OCI-M1 (cell line): ENCODE measurements at regions not wholly inside any gene's neighbourhood (a gene's known extent, or its start where the extent isn't known, plus 50 kb on each side); places are given as distances from the start of the nearest gene placed in this dataset.

Experiments used
- DNase-seq: peaks from one replicate; lab custom pipeline; 2025; lab: John Stamatoyannopoulos, UW

DNA sequence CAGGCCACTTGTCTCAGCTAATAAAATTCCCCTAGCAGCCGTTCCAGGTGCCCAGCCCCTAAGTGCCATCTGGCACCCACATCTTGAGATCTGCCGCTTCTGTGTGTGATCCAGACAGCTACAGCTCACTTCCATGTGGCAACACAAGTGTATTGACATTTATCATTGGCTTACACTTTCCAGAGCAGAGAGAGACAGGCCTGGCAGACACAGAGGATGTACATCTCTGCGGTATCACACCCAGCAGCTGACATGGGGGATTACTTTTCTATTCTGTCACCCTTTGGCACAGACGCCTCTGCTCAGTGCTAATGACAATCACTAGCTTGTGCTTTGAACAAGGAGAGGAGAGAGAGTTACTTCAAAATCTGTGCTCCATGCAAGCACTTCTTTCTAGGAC lies 195.9 kb downstream of the KDR start:
- no peak for DNase-seq

DNA sequence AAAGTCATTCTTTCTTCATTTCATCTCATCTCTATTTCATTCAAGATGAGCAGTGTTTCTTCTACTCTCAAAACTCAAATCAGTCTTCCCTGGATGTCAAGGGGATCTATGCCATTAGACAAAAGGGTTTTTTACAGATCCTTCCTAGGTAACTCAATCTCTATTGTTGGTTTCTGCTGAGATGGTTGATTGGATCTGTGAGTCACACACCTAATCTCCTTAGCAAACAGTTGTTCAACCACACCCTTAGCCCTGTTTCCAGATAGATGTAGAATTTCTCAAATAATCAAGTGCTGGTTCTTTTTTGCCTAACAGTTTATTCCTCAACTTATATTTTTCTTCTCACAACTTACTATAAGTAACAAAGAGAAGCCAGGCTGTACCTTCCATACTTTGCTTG lies 200.5 kb downstream of the KDR start:
- peak; percentile 15 for DNase-seq

DNA sequence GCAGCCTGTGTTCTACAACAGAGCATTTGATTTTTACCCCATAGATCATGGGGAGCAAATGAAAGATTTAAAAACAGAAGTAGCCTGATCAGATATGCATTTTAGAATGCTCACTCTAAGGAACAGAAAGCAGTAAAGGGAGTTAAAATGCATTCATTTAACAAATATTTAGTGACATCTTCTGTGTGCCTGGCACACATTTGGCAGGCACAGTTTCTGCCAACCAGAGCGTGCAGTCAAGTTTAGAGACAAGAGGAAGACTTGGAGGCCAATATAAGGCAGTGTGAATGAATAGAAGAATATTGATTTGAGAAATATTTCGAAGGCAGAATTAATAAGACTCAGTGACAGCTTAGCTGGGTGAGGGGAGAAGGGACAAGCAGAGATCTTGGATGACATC lies 210.1 kb downstream of the KDR start:
- DNase-seq, result no peak

DNA sequence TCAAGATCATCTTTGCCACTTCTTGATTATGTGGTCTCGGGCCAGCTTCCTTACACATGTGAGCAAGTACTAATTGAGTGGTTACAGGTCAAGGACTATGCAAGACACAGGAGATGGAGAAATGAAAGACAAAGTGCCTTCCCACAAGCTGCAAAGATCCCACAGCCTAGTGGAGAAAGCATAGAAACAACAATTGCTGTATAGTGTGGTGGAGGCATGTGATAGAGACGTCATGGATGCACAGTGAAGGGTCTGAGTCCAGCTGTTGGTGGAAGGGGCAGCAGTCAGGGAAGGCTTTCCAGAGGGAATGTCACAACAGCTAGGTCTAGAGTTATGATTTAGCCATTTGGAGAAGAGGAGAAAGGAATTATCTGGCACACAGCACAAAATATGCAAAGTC lies 210.6 kb downstream of the KDR start:
- DNase-seq, result no peak

DNA sequence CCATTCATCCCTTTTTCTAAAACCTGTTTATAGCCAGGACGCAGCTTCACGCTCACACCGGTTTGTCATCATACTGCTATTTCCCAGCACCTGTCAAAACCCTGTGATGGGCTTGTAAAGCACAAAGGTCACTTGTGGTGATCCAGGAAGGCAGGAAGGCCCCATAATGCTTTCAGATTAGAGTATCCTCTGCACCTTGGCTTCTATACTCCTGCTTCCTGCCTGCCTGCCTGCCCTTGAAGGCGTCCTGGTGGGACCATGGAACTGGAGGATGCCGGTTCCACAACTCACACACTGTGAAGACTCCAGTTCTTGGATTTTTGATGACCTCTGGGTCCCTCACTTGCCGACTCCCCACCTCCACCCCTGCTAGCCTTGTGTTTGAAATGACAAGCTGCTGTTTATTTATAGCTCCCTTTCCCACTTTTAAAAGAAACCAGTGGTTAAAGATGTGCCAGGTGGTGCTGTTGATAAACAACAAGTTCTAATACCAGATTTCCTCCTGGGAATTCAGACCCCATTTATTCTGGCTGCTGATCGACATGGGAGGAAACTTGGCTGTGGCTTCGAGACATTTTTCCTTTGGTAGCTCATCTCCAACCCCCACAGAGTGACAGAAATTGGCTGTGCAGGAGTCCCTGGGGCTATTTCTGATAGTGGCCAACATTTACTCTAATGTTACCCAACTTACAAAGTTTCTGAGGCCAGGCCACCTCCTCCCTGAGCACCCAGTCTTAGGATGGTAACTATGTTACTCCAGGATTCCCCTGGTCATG lies 211.5 kb downstream of the KDR start:
- no peak for DNase-seq

DNA sequence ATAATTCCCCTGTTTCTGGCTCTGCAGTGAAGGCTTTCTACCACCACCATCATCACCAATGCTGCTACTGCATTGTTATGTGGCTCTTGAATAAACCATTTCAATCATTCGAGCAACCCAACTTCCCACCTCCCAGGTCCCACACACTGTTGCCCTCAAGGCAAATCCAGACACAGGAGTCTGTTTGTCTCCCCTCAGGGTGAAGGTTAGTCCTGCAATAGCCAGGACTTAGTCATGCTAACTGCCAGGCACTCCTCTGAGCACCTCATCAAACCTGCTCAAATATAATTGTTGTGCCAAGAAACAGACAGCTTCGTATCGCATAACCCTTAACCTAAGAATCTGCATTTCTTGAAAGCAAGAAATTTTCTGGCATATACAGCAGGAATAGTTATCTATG lies 213.2 kb downstream of the KDR start:
- DNase-seq, result no peak

DNA sequence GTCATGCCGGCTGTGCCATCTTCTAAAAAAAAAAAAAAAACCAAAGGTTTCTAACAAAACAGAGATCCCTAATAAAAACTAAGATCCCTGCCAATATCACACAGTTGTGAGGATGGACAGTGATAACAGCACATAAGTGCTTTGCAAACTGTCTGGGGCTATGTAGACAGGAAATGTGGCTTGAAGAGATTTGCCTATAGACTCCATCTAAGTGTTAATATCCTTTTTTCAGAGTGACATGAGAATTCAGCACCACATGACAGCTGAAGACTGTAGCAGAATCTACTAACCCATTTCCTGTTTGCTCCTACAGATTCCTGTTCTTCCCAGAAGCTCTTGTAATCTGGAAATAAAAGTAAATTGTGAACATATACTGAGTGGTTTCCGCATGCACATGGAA lies 215.4 kb downstream of the KDR start:
- no peak for DNase-seq

DNA sequence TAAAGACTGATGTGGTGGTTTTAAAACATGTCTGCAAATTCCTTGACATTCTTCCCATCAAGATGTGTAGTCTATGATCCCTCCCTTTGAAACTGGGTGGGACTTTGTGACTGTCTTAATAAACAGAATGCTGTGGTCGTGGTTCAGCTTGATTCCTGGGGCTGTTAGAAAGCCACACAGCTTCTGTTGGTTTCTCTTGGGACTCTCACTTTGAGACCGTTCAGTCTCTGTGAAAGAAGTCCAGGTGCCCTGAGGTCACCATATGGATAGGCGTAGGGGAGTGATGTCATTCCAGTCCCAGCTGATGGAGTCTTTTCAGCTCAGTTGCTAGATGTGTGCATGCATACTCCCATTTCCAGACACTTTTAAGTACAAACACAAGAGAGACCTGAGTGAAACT lies 216.6 kb downstream of the KDR start:
- no peak for DNase-seq

DNA sequence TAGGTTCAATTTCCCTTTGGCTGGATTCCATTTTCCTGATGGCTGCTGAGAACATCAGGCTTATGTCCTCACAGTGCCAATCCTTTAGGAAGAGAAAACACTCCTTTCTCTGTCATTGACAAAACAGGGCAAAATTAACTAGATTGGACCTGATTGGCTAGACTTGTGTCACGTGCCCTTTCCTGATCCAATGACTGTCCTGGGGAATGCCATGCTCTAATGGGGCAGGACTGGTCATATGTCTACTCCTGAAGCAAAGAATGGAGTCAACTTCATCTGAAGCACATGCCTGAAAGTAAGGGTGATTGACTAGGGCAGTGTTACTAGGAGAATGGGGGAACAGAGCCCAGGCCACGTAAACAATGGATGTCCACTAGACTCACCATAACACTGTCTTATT lies 220.4 kb downstream of the KDR start:
- no peak for DNase-seq

DNA sequence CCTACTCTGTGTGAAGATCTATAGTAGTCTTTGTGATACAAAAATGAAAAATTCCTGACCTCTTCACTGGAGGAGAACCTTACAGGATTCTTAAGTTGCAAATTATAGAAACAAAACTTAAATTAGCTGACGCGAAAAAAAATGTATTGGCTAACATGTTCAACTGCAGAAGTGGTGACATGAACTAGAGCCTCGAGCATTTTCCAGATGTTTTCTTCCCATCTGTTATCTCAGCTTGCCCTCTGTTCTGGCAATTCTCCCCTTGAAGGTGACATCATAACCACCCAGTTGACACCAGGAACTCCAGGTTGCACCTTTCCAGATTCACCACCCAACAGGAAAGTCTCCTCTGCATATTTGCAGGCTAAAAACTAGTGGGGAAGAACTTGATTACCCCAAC lies 222.4 kb downstream of the KDR start:
- no peak for DNase-seq

DNA sequence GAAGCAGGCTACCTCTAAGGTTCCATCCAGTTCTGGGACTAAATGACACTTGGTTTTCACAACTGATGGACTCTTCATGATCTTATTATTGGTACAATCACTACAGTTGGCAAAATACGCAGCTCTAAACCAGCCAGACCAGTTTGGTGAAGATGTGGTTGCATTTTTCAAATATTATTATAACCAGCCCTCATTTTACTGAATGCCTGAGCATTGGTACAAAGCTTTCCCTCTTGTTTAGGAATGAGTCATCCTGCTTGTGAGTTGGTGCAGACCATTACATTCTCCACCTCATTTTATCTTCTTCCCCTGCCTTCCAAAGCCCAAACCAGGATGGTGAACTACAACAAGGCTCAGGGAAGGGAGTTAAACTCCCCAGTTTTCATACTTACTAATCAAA lies 223.1 kb downstream of the KDR start:
- no peak for DNase-seq

DNA sequence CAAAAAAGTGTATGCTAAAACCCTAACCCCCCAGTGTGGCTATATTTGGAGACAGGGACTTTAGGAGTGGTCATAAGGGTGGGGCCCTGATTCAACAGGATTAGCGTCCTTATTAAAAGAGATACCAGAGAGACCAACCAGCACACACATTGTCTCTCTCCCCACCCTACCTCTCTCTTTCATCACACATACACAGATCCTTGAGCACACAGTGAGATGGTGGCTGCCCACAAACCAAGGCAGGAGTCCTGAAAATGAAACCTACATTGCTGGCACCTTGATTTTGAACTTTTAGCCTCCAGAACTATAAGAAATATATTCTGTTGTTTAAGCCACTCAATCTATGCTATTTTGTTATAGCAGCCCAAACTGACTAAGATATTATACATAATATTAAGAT lies 224.2 kb downstream of the KDR start:
- no peak for DNase-seq

DNA sequence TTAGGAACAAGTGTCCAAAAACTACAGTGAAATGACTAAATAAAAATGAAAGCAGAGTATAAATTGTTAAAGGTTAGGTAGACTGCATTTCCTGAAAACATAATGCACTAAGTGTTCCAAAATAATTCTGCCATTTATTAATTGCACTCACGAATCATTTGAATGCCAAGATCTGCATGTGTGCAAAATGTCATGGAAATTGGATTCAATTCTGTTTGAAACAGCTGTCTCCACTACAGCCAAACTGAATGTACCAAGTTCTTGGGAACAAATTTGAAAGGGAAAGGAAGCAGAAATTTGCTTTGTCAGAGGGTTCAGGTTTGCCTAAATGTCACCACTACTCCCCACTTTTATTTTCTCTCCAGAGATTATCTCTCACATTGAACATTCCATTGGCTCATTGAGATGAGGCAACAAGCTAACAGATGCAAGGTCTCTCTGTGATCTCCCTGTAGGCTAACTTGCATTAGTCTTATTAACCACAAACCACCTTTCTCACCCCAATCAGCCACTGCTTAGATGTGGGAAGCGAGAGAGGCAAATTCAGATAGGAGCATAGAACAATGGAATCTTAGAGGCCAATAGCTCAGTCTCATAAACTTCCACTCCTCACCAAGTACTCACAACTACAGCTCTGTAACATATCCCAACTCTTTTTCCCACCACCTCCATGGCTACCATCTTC lies 226.6 kb downstream of the KDR start:
- DNase-seq, result peak; percentile 13

DNA sequence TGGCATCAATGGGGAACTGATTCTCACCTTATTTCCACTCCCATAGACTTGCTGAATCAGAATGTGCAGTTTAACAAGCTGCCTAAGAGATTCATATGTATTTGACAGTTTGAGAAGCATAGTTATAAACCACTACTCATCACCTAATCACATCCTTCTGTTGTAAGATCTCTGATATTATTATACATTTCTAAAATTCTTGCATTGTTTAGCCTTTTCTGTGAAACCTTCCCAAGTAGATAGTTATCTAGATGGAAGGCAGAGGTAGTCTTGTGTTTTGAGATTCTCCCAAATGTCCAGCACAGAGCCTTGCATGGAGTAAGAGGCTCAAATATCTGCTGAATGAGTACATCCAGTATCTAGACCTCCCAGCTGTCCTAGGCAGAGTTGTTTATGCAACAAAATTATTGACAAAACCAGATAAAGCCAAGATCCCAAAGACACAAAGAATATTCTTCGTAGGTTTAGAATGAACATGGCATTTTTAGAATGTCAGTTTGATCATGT lies 227.3 kb downstream of the KDR start:
- DNase-seq, result no peak

DNA sequence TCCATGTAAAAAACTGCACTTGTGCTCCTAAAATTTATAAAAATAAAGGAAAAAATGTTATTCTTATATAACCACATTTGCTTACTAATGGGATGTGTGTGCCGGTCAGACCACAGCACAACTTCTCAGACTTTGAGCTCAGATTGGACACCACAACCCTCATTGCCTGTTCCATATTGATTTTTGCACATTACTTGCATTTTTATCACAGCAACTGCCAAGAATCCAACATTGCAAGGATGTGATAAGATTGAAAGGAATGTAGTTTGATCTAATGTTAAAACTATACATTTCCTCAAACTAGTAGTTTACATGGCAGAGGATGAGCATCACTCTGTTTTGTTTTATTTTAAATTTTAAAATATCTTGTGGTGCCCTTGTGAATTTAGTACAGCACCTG lies 227.8 kb downstream of the KDR start:
- DNase-seq, result no peak

DNA sequence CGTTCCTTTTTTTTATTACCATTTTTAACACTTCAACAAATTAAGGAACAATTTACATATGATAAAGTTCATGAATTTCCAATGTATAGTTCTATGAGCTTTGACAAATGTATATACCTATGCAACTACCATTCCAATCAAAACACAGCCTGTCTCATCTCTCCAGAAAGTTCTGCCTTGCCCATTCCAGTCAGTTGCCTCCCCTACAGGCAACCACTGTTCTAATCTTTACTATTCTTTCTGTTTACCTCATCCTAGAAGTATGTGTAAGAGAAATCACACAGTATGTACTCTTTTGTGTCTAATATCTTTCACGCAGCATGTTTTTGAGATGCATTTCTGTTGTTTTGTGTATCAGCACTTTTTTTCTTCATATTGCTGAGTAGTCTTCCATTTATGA lies 224.9 kb downstream of the KIT start:
- DNase-seq, result no peak

DNA sequence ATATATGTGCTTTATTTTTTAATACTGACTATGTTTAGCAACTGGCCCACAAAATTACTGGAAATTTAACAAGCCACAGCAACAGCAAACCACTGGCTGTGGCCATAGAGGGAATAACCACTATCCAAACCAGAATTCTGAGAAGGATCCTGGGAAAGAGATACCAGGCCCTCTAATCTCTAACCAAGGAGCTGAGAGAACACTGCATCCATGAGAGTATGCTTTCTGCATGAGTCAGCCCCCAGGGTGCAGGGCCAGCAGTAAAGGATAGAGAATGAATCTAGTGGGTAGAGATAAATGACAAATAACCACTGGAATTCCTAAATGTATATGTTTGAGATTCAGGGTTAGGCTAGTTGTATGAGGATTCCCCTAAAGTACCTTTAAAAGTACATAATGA lies 221.8 kb downstream of the KIT start:
- DNase-seq, result no peak

DNA sequence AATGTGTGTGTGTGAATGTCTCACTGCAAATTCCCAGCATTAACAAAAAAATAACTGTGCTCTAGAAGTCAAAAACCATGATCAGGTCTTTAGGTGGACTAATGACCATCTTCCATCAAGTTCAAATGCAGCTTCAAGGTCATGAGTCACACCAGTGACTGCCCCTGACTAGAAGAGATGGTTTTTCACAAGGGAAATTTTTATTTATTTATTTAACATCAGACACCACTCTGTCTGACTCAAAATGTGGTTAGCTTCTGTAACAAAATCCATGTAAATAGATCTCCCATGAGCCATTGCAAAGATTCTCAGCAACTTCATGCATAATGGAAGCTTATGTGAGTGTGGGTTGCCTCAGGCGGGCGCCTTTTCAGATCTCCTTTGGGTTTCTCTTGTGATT lies 219.2 kb downstream of the KIT start:
- no peak for DNase-seq

DNA sequence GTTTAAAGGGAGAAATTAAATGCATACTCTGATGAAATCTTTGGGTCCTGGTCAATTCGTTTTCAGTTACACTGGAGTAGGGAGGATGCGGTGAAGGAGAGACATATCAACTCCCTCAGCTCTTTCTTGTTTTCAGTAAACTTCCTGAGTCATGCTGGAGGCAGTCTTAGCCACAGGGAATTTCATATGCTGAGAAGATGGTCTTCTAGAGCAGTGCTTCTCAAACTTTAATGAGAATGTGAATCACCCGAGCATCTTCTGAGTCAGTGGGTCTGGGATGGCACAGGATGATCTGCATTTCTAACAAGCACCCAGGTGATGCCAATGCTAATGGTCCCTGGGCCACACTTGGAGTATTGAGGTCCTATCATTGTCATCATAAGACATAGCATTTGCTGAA lies 214.5 kb downstream of the KIT start:
- DNase-seq, result no peak

DNA sequence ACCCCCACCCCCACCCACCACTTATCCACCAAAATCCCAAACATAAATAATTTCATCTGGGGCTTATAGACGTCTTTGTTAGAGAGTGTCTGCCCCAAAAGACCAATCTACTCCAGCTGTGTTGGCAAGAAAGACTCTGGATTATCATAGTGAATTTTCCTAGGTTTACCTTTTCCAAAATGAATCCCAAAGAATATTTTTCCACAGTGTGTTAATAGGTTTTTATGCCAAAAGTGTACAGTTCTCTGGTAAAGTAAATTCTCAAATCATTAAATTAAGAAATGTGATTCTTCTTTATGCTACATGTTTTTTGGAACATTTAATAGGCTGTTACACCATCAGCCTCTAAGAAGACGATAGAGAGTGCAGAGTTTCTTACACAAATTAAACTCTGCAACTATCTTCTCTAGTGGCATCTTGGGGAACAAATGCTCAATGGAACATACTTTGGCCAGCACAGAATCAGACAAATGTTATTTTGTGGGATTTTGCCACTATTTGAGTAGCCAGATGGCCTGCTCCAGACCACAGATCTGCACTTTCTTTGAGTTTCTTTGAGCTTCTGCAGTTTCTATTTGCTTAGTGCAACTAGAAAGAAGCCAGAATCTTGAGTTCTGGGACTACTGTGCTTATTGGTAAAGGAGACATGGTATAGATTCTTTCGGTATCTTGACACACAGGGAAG lies 206.0 kb downstream of the KIT start:
- no peak for DNase-seq

DNA sequence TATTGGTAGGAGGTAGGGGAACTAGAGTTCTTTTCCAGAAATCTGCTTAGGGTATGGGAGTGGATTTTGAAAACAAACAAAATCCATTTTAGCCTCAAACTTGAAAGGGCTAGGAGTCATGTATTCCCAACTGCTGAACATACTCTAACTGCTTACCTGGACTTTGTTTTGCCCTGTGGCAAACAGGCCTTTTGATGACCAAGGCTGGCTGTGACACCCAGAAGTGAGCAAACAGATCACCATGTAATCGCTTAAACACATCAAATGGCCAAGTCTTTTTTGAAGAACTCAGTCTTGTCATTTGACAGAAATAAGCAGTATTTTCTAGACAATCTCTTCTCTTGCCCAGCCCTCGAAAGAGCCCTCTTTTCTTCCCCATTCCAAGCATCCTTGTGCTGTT lies 203.4 kb downstream of the KIT start:
- DNase-seq, result no peak

DNA sequence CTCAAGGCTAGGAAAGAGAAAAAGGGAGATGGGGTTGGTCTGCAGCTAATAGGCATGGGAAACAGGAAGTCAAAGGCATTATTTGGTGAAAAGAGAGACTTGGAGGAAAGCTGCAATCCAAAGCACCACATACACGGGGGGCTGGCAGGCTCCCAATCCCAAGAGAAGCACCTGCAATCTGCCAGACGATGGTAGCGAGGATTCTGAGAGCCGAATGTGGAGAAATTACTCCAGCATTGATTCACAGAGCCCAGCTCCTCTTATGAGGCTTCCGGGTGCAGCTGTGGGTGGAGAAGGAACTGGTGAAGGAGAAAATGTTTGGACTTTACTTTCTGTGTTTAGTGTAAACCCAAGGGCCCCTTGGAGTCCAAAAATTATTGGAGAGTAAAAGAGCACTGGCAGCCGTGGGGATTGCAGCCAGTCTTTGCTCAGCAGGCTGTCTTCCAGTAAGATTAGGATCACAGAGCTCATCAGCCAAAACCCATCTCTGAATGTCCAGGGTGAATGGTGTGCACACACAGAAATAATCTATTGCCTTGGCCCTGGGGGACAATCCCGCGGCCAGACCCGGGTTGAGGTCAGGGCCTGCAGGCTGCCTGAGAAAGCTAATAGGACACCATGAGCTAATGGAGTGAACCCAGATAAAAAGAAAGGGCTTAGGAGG lies 197.6 kb downstream of the KIT start:
- DNase-seq, result no peak

DNA sequence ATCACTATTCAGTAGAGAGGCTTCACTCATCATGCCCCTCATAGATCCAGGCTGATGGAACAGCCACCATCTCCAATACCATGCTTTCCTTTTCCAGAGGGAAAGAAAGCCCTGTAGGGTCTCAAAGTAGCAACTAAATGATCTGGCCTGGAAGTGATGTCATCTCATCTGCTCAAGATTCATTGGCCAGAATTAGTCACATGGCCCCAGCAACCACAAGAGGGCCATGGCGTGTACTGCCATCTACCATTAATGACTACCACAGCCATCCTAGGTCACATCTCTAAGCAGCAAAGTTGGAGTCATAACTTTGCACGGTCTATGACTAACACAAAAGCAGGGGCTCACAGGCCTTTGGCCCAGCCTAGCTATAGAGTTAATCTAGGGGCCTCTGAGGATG lies 194.8 kb downstream of the KIT start:
- DNase-seq, result no peak
